Ishikawa (cell line): ENCODE measurements at regions not wholly inside any gene's neighbourhood (a gene's known extent, or its start where the extent isn't known, plus 50 kb on each side); places are given as distances from the start of the nearest gene placed in this dataset.

Experiments used
- CEBPB ChIP-seq: IDR thresholded peaks from 2 replicates; pipeline ENCODE4 v1.6.1; 2012
- CREB1 ChIP-seq: IDR thresholded peaks from 2 replicates; pipeline ENCODE4 v1.6.1; 2012; ENCODE audit warnings: low read depth
- EGR1 ChIP-seq: IDR thresholded peaks from 2 replicates; pipeline ENCODE4 v1.6.1; 2012
- EP300 ChIP-seq: IDR thresholded peaks from 2 replicates; pipeline ENCODE4 v1.6.1; 2012; ENCODE audit warnings: borderline replicate concordance
- FOXM1 ChIP-seq: IDR thresholded peaks from 2 replicates; pipeline ENCODE4 v1.6.1; 2012; ENCODE audit warnings: low read depth, borderline replicate concordance
- MAX ChIP-seq: IDR thresholded peaks from 2 replicates; pipeline ENCODE4 v1.6.1; 2012
- NFIC ChIP-seq: IDR thresholded peaks from 2 replicates; pipeline ENCODE4 v1.6.1; 2012
- RAD21 ChIP-seq: IDR thresholded peaks from 2 replicates; pipeline ENCODE4 v1.6.1; 2012; ENCODE audit warnings: low read depth
- REST ChIP-seq: IDR thresholded peaks from 2 replicates; pipeline ENCODE4 v1.6.1; 2012; ENCODE audit warnings: low read depth, mild to moderate bottlenecking
- TAF1 ChIP-seq: IDR thresholded peaks from 2 replicates; pipeline ENCODE4 v1.6.1; 2012; ENCODE audit warnings: low read depth, mild to moderate bottlenecking
- TCF12 ChIP-seq: IDR thresholded peaks from 2 replicates; pipeline ENCODE4 v1.6.1; 2012; ENCODE audit warnings: low read depth
- TEAD4 ChIP-seq: IDR thresholded peaks from 2 replicates; pipeline ENCODE4 v1.6.1; 2012
- USF1 ChIP-seq: IDR thresholded peaks from 2 replicates; pipeline ENCODE4 v1.6.1; 2012
- YY1 ChIP-seq: IDR thresholded peaks from 2 replicates; pipeline ENCODE4 v1.6.1; 2012; ENCODE audit warnings: low read depth
- ZBTB7A ChIP-seq: IDR thresholded peaks from 2 replicates; pipeline ENCODE4 v1.6.1; 2012; ENCODE audit warnings: low read depth

GRCh38 chr11:71062199-71062598, 190.2 kb downstream of the SHANK2 start:
- TF ChIP-seq FOXM1, result no peak
- no peak for TF ChIP-seq TEAD4
- no peak for TF ChIP-seq CREB1
- TF ChIP-seq EGR1, result no peak

- TF ChIP-seq EP300, result no peak
- no peak for TF ChIP-seq TAF1
- TF ChIP-seq CREB1, result no peak
Observed at GRCh38 chr11:71060391-71060791, 192.0 kb downstream of the SHANK2 start.

- no peak for TF ChIP-seq YY1
- no peak for TF ChIP-seq CREB1
- no peak for TF ChIP-seq TCF12
- no peak for TF ChIP-seq TEAD4
- no peak for TF ChIP-seq FOXM1
- TF ChIP-seq USF1, result no peak
- TF ChIP-seq NFIC, result no peak
- no peak for TF ChIP-seq RAD21
- no peak for TF ChIP-seq REST
- TF ChIP-seq ZBTB7A, result no peak
- TF ChIP-seq EGR1, result no peak
- TF ChIP-seq MAX, result no peak
- TF ChIP-seq EP300, result no peak
- TF ChIP-seq TAF1, result no peak
- TF ChIP-seq CEBPB, result no peak
Observed at GRCh38 chr11:71059662-71060061, 192.7 kb downstream of the SHANK2 start.

- no peak for TF ChIP-seq EGR1
- no peak for TF ChIP-seq MAX
- no peak for TF ChIP-seq TAF1
- no peak for TF ChIP-seq FOXM1
- TF ChIP-seq REST, result no peak
Observed at GRCh38 chr11:71055925-71056324, 196.5 kb downstream of the SHANK2 start.
